Osteoblast (primary cell): ENCODE measurements at regions not wholly inside any gene's neighbourhood (a gene's known extent, or its start where the extent isn't known, plus 50 kb on each side); places are given as distances from the start of the nearest gene placed in this dataset.
"Not testable (repeated sequence)": the region's sequence is repeated elsewhere in the genome, so short reads cannot be mapped to it uniquely, and the experiment has no call there.

ENCODE experiments used
- DNase-seq: peaks from one replicate; pipeline ENCODE4 v3.0.0; 2011; ENCODE audit warnings: low spot score, mixed read lengths; ENCODE audit not compliant: insufficient read length; ENCODE audit errors: missing footprints
- H2AFZ ChIP-seq: 2 replicates; pipeline ENCODE4 v1.6.0; 2011; ENCODE audit warnings: mild to moderate bottlenecking, low read length
- H3K27ac ChIP-seq: 2 replicates; pipeline ENCODE4 v1.5.1; 2011; ENCODE audit warnings: mild to moderate bottlenecking, low read depth, low read length, moderate library complexity
- H3K27me3 ChIP-seq: 2 replicates; pipeline ENCODE4 v1.6.0; 2012; ENCODE audit warnings: mild to moderate bottlenecking, control low read depth, inconsistent platforms, low read length, moderate library complexity; ENCODE audit not compliant: insufficient read depth
- H3K36me3 ChIP-seq: 2 replicates; pipeline ENCODE4 v1.5.1; 2011; ENCODE audit warnings: mild to moderate bottlenecking, low read length, control low read depth, moderate library complexity; ENCODE audit not compliant: insufficient read depth
- H3K4me1 ChIP-seq: 2 replicates; pipeline ENCODE4 v1.5.1; 2011; ENCODE audit warnings: mild to moderate bottlenecking, low read length, control low read depth, moderate library complexity; ENCODE audit not compliant: insufficient read depth
- H3K4me2 ChIP-seq: 2 replicates; pipeline ENCODE4 v1.6.0; 2011; ENCODE audit warnings: mild to moderate bottlenecking, low read length; ENCODE audit not compliant: insufficient read depth
- H3K4me3 ChIP-seq: fragments of 200-600 bp; sonication (generic); 3 replicates; pipeline ENCODE4 v1.5.1; 2012; ENCODE audit warnings: mild to moderate bottlenecking, low read length, inconsistent platforms; ENCODE audit not compliant: insufficient read depth
- H3K79me2 ChIP-seq: 2 replicates; pipeline ENCODE4 v1.6.0; 2012; ENCODE audit warnings: mild to moderate bottlenecking, low read length, control low read depth, inconsistent platforms; ENCODE audit not compliant: insufficient read depth
- H3K9me3 ChIP-seq: 2 replicates; pipeline ENCODE4 v1.5.1; 2011; ENCODE audit warnings: low read depth, low read length, control low read depth
- H4K20me1 ChIP-seq: 2 replicates; pipeline ENCODE4 v1.6.0; 2012; ENCODE audit warnings: mild to moderate bottlenecking, low read length, control low read depth; ENCODE audit not compliant: insufficient read depth
- CTCF ChIP-seq: IDR thresholded peaks from 2 replicates; pipeline ENCODE4 v1.5.1; 2011; ENCODE audit warnings: mild to moderate bottlenecking, low read depth, low read length, moderate library complexity; ENCODE audit errors: extremely low read depth

GRCh38 chr2:16184341-16184890 lies 244.1 kb downstream of the MYCN start:
- no peak for TF ChIP-seq CTCF
- Histone ChIP-seq H3K4me1 (no peaks in the 10 kb centered on the region), H3K4me3 (no peak overlapping the region), H3K36me3 (no peaks in the 10 kb centered on the region), H3K4me2 (no peak overlapping the region), H3K27ac (no peak overlapping the region), H3K27me3 (no peaks in the 10 kb centered on the region), H2AFZ (no peak overlapping the region), H4K20me1 (no peaks in the 10 kb centered on the region), H3K9me3 (peaks cover 3% of the 10 kb centered on the region), H3K79me2 (no peaks in the 10 kb centered on the region)
- DNase-seq, result no peak

GRCh38 chr2:16183345-16183744 lies 243.0 kb downstream of the MYCN start:
- no peak overlapping the region for H2AFZ ChIP-seq
- no peak for DNase-seq
- H3K4me1 ChIP-seq, result no peaks in the 10 kb centered on the region
- H3K9me3 ChIP-seq, result peaks cover 3% of the 10 kb centered on the region
- no peak for TF ChIP-seq CTCF
- H3K36me3 ChIP-seq, result no peaks in the 10 kb centered on the region
- no peak overlapping the region for H3K4me2 ChIP-seq
- no peaks in the 10 kb centered on the region for H3K79me2 ChIP-seq
- no peak overlapping the region for H3K27ac ChIP-seq
- H3K27me3 ChIP-seq, result no peaks in the 10 kb centered on the region
- no peak overlapping the region for H3K4me3 ChIP-seq
- no peaks in the 10 kb centered on the region for H4K20me1 ChIP-seq

GRCh38 chr2:16182841-16183240 lies 242.5 kb downstream of the MYCN start:
- TF ChIP-seq CTCF, result no peak
- Histone ChIP-seq H2AFZ (no peak overlapping the region), H3K4me2 (no peak overlapping the region), H4K20me1 (no peaks in the 10 kb centered on the region), H3K4me1 (no peaks in the 10 kb centered on the region), H3K36me3 (no peaks in the 10 kb centered on the region), H3K27ac (no peak overlapping the region), H3K79me2 (no peaks in the 10 kb centered on the region), H3K9me3 (peaks cover 3% of the 10 kb centered on the region), H3K4me3 (no peak overlapping the region), H3K27me3 (no peaks in the 10 kb centered on the region)
- no peak for DNase-seq

- DNase-seq, H3K79me2 ChIP-seq, H3K36me3 ChIP-seq, H3K27me3 ChIP-seq, H2AFZ ChIP-seq, H3K9me3 ChIP-seq, H3K4me1 ChIP-seq, H3K27ac ChIP-seq, H3K4me3 ChIP-seq, H4K20me1 ChIP-seq, H3K4me2 ChIP-seq: not testable (repeated sequence)
These were observed 242.0 kb downstream of the MYCN start for GRCh38 chr2:16182311-16182815.
